ENCODE measurements at regions not wholly inside any gene's neighbourhood (a gene's known extent, or its start where the extent isn't known, plus 50 kb on each side); places are given as distances from the start of the nearest gene placed in this dataset.

- no peak for DNase-seq
These were observed 120.3 kb upstream of the MAFB start for GRCh38 chr20:40809361-40809760.

GRCh38 chr20:40810332-40811000 lies 121.4 kb upstream of the MAFB start:
- no peak for DNase-seq

- no peak for DNase-seq
These were observed 122.0 kb upstream of the MAFB start for GRCh38 chr20:40811004-40811403.

GRCh38 chr20:40811660-40812414 lies 122.8 kb upstream of the MAFB start:
- no peak for DNase-seq

- no peak for DNase-seq
These were observed 123.4 kb upstream of the MAFB start for GRCh38 chr20:40812415-40812925.

GRCh38 chr20:40813029-40813431 lies 124.0 kb upstream of the MAFB start:
- no peak for DNase-seq

- DNase-seq: no peak
These were observed 124.9 kb upstream of the MAFB start for GRCh38 chr20:40813708-40814630.

- no peak for DNase-seq
These were observed 125.6 kb upstream of the MAFB start for GRCh38 chr20:40814631-40814960.

GRCh38 chr20:40815156-40816038 lies 126.4 kb upstream of the MAFB start:
- DNase-seq: no peak

GRCh38 chr20:40816039-40816352 lies 127.0 kb upstream of the MAFB start:
- no peak for DNase-seq

- no peak for DNase-seq
These were observed 132.4 kb upstream of the MAFB start for GRCh38 chr20:40821429-40821828.

- no peak for DNase-seq
These were observed 137.7 kb upstream of the MAFB start for GRCh38 chr20:40826699-40827098.

GRCh38 chr20:40835321-40835720 lies 146.3 kb upstream of the MAFB start:
- DNase-seq: no peak

- no peak for DNase-seq
These were observed 149.5 kb upstream of the MAFB start for GRCh38 chr20:40838509-40838908.

- DNase-seq: no peak
These were observed 154.2 kb upstream of the MAFB start for GRCh38 chr20:40843251-40843650.

- no peak for DNase-seq
These were observed 155.3 kb upstream of the MAFB start for GRCh38 chr20:40844332-40844731.

- no peak for DNase-seq
These were observed 159.1 kb upstream of the MAFB start for GRCh38 chr20:40848096-40848495.

- DNase-seq: no peak
These were observed 159.5 kb upstream of the MAFB start for GRCh38 chr20:40848526-40848925.

GRCh38 chr20:40849456-40849855 lies 160.4 kb upstream of the MAFB start:
- no peak for DNase-seq

GRCh38 chr20:40851051-40851450 lies 162.0 kb upstream of the MAFB start:
- DNase-seq: no peak

GRCh38 chr20:40855269-40855668 lies 166.2 kb upstream of the MAFB start:
- no peak for DNase-seq

GRCh38 chr20:40856653-40857052 lies 167.6 kb upstream of the MAFB start:
- no peak for DNase-seq

- DNase-seq: no peak
These were observed 168.1 kb upstream of the TOP1 start for GRCh38 chr20:40860487-40860902.
